ENCODE measurements at regions not wholly inside any gene's neighbourhood (a gene's known extent, or its start where the extent isn't known, plus 50 kb on each side); places are given as distances from the start of the nearest gene placed in this dataset.

GRCh38 chr11:115578275-115578674, 74.1 kb upstream of the CADM1 start:
- no peak for DNase-seq

DNA sequence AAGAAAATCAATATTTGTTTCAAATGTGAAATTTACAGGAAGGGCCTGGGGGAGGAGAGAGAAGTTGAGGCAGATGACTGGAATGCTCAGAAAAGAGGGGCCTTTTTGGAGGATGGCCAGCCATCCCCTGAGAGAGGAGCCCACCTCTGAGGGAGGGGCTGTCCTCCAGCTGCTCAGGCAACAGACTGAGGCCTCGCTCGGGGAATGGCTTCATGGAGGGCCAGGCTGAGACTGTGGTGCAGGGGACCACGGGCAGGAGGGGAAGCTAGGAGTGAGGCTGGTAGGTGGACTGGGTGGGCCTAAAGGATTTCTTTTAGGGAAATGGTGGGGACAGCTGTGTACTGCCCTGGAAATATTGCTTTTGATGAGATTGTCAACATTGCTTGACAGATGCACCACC, 73.5 kb upstream of the CADM1 start:
- no peak for DNase-seq

GRCh38 chr11:115576606-115577380, 72.6 kb upstream of the CADM1 start:
- no peak for DNase-seq

- no peak for DNase-seq
These were observed 68.3 kb upstream of the CADM1 start for GRCh38 chr11:115572551-115572950.

- no peak for DNase-seq
These were observed 62.1 kb upstream of the CADM1 start for GRCh38 chr11:115566180-115566764.

GRCh38 chr11:115564851-115565250, 60.6 kb upstream of the CADM1 start:
- DNase-seq = no peak

DNA sequence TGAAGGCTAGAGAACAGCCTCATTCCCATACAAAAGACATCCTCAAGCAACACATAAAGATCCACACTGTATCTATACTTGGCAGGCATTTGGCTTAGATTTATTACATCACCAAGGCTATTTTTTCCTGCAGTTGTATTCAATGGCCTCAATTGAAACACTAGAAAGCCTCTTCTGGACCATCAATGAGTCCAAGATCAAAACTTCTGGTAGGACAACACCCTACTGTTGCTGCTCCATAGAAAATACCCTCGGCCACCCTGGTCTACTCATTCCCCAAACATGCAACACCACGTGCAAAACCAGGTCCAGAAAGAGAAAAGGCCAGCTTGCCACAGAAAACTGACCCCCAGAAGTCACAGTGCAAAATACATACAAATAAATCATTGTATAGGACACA, 56.9 kb upstream of the CADM1 start:
- DNase-seq = no peak

- DNase-seq = no peak
These were observed 54.4 kb upstream of the CADM1 start for GRCh38 chr11:115558635-115559034.

DNA sequence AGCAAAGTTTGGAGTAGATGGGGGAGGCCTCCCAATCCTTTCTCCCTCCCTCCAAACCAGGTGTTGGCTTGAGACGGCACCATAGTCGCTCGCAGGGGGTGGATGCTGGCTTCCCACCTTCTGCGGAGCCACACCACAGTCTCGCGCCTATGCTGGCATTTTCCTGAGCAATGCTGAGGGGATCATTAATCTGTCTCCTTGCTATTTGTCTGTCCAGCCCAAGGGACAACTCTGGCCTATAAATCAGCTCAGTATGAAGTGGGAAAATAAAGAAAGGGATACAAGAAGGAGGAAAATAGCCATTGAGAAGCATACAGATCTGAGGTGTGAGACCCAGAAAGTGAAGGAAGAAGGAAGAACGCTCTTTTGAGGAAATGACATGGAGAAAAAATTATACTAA, 53.5 kb upstream of the CADM1 start:
- DNase-seq = no peak

- DNase-seq = no peak
These were observed 52.8 kb upstream of the CADM1 start for GRCh38 chr11:115556984-115557383.

DNA sequence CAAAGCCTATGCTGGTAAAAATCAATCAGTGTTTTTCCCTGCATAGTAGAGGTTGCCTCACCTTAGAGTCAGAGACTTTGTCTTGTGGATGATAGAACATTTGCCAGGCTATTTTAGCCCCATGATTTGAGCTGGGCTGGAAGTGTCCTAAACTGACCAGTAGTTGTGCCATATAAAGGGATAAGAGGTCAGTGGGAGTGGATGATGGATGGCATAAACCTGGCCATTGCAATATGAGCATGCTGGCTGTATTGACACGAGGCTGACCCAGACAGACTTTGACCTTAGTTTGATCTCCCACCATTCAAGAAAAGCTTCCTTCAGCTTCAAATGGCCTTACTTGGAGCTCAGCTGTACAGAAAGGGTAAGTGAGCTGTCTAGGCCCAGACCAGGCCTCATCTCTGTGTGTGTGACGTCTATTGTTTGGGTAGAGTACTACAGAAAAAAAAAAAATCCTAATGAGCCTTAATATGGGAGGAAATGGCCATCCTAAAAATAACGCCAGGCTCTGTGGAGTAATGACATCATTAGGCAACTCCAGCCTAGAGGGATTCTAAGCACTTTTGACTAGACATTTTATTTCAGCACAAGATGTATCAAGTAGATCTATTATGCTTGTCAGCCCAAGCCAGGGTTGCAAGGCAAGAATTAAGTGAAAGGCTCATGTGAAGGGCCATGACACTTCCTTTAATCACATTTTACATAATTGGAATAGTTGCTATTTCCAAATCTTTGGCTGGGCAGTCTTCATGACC, 51.3 kb upstream of the CADM1 start:
- DNase-seq = no peak
